Hepatocyte (in vitro differentiated cells): ENCODE measurements at regions not wholly inside any gene's neighbourhood (a gene's known extent, or its start where the extent isn't known, plus 50 kb on each side); places are given as distances from the start of the nearest gene placed in this dataset.

Source experiments
- EZH2 ChIP-seq: fragments of 200-600 bp; sonication (generic); IDR thresholded peaks from 2 replicates; pipeline ENCODE4 v1.6.1; 2016; ENCODE audit warnings: antibody characterized with exemption, mild to moderate bottlenecking, borderline replicate concordance
- EZH2phosphoT487 ChIP-seq: fragments of 200-600 bp; sonication (generic); IDR thresholded peaks from one replicate; pipeline ENCODE4 v1.6.1; 2018; ENCODE audit warnings: antibody characterized with exemption, mild to moderate bottlenecking, low read depth, moderate library complexity; ENCODE audit not compliant: unreplicated experiment, severe bottlenecking
- TF ChIP-seq, protein P1 (sequence below): fragments of 200-600 bp; sonication (generic); IDR thresholded peaks from 2 replicates; pipeline ENCODE4 v1.5.1; 2016; ENCODE audit warnings: antibody characterized with exemption, mild to moderate bottlenecking; ENCODE audit not compliant: poor library complexity

GRCh38 chr11:28730336-28730735, 622.1 kb downstream of the METTL15 start:
- TF ChIP-seq, protein P1, sequence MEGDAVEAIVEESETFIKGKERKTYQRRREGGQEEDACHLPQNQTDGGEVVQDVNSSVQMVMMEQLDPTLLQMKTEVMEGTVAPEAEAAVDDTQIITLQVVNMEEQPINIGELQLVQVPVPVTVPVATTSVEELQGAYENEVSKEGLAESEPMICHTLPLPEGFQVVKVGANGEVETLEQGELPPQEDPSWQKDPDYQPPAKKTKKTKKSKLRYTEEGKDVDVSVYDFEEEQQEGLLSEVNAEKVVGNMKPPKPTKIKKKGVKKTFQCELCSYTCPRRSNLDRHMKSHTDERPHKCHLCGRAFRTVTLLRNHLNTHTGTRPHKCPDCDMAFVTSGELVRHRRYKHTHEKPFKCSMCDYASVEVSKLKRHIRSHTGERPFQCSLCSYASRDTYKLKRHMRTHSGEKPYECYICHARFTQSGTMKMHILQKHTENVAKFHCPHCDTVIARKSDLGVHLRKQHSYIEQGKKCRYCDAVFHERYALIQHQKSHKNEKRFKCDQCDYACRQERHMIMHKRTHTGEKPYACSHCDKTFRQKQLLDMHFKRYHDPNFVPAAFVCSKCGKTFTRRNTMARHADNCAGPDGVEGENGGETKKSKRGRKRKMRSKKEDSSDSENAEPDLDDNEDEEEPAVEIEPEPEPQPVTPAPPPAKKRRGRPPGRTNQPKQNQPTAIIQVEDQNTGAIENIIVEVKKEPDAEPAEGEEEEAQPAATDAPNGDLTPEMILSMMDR = no peak
- TF ChIP-seq EZH2 = no peak
- no peak for TF ChIP-seq EZH2phosphoT487
